Retina (tissue), 1 donor: ENCODE measurements at regions not wholly inside any gene's neighbourhood (a gene's known extent, or its start where the extent isn't known, plus 50 kb on each side); places are given as distances from the start of the nearest gene placed in this dataset.
"Not testable (repeated sequence)": the region's sequence is repeated elsewhere in the genome, so short reads cannot be mapped to it uniquely, and the experiment has no call there.

Experiments used
- DNase-seq: peaks from one replicate; pipeline ENCODE4 v3.0.0-alpha.2; 2016

DNA sequence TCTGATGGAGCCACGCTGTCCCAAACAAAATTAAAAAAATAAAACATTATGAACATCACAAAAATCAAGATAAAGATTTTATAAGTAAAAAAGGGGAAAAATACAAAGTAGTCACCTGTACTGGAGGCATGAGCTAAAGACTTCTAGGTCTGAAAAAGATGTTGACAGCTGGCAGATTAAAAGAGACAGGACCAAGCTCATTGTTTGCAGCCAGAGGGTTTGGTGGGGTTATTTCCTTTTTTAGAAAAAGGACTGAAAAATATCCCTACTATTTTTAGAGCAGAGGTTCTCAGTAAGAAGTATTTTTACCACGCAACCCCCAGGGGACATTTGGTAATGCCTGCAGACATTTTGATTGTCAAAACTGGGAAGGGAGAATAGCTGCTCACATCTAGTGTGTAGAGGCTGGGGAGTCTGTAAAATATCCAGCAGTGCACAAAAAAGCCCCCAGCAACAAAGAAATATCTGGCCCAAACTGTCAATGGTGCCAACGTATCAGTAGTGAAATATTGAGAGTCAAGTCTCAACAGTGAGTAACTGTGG lies 353.4 kb downstream of the TLE1 start:
- DNase-seq, result no peak

DNA sequence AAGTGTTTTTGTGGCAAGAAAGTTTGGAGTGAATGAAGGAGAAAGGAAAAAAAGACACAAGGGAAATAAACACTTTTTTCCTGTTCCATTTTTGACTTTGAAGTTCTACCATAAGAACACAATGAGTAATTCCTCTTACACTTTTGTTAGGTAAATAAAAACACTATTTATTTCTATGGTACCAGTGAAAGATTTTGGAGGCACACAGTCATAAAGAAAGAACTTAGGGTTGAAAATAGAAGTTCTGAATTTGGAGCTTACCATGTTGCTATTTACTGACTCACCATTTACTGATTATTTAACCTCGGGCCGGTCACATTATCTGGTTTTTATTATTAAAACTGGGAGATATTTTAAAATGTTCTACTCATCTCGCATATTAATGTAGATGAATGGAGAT lies 367.8 kb downstream of the TLE1 start:
- no peak for DNase-seq

DNA sequence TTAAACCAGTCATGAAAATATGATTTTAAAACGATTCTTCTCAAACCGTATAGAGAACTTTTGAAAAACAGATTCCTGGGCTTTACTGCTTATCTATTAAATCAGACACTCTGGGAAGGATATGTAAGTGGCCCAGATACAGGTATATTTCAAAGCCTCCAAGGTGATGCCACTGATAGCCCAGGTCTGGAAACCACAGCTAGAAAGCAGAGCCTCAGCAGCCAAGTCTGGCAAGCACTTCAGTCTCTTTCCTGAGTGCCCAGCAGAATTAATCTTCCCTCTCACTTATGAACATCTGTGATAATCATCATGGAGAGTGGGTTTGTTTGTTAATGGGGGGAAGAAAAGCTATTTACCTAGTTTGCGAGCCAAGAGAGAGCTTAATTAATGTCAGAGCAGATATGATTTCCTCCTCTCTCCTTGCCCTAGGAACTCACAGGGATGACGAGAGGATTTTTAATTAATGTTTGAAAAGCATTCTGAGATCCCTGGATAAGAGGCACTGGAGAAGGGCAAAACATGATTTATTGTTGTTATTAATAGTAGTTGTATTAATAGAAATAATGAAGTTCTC lies 368.4 kb downstream of the TLE1 start:
- DNase-seq, result no peak

DNA sequence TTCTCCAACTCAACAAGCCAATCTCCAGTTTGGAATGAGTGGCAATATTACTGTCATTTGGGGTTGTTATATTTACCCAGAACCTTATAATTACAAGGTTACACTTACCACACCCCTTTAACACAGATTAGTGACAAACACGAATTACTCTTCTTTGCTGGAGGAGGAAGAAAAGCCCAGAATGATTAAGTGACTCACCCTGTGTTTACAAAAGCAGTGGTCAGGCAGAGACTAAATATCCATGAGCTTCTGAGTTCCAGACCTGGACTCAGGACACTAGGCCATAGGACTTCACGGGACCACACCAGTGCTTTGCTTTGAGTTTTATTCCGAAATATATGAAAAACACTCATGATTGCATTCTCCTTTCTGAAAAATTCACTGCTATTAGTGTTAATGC lies 370.8 kb downstream of the TLE1 start:
- no peak for DNase-seq

DNA sequence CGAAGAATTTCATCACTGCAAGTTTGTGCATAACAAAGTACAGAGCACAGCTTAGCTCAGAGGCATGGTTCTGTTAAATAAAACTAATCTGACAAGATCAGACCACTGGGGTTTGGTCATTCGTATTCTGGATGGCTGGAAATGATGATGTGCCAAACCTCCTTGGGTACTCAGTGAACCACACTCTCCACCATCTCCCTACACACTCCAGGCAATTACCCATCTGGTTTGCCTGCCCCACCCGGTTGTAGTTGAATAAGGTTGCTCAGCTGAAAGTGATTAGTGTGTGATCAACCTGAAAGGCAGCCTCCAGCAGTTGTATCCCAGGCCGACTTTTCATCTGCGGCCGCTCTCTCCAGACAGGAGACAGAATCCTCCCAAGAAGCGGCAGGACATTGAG lies 371.4 kb downstream of the TLE1 start:
- peak; percentile 71 for DNase-seq

DNA sequence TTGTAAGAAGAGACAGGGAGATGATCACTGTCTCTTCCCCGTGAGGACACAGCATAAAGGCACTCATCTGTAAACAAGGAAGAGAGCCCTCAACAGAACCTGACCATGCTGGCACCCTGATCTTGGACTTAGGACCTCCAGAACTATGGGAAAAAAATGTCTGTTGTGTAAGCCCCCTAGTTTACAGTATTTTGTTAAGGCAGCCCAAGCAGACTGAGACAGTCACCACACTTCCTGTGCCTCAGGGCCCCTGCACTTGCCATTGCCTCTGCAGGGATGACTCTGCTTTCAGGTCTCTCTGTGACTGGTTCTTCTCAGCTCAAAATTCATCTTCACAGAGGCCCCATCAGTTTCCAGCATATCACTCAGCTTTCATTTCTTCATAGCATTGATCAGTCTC lies 372.1 kb downstream of the TLE1 start:
- peak; percentile 4 for DNase-seq

DNA sequence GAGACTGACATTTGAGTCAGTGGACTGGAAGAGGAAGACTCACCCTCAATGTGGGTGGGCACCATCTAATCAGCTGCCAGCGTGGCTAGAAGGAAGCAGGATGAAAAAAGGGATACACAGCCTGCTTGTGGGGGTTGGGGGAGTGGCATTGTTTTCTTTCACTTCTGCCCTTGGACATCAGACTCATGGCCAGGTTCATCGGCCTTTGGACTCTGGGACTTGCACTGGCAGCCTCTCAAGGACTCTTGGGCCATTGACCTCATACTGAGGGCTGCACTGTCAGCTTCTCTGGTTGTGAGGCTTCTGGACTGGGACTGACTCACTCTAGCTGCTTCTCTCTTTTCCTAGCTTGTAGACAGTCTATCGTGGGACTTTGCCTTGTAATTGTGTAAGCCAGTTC lies 374.9 kb downstream of the TLE1 start:
- no peak for DNase-seq

DNA sequence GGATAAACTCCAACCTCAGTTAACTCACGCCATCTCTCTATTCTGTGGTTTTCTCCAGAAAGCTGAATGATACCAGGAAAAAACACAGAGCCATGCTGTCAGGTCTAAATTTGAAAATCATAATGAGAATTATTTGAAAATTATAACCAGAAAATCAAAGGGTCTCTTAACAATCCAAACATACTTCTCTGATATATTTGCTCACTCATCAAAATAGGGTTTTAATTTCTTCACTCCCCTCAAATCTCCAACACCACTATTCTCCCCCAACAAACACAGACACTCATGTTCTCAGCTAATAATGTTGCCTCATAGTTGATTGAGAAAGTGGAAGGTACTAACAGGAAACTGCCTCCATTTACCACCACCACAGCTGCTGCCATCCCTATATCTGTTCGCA lies 375.5 kb downstream of the TLE1 start:
- no peak for DNase-seq

DNA sequence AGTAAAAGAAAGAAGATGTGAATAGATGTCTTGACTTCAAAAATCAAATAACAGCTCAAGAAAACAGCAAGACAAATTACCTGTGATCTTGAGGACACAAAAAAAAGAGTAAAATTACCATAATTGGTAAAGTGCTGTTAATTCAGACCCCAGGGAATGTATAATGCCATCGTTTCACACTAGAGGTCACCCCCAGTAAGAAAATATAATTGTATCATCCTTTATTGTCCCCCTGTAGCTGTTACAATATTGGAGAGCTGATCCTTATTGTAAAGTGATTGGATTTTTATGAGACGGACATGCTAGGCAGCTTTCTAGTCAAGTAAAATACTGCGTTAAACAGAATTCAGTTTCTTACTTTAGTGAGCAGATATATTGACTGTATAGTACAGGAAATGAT lies 377.0 kb downstream of the TLE1 start:
- DNase-seq, result no peak

DNA sequence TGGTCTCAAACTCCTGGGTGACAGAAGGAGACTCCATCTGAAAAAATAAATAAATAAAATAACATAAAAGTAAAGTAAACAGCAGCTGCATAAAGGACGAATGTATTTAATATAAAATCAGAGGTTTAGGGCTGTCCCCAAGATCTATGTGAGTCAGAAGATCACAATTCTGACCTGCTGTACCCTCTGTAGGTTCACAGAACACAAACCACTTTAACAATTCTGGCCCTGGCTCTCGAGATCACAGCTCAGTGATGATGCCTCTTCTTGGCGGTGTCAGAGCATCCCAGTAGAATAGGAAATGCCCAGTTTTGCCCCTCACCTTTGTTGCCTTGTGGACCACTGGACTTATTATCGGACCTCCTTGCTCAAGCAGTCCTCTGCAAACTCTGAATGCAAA lies 380.9 kb downstream of the TLE1 start:
- no peak for DNase-seq

DNA sequence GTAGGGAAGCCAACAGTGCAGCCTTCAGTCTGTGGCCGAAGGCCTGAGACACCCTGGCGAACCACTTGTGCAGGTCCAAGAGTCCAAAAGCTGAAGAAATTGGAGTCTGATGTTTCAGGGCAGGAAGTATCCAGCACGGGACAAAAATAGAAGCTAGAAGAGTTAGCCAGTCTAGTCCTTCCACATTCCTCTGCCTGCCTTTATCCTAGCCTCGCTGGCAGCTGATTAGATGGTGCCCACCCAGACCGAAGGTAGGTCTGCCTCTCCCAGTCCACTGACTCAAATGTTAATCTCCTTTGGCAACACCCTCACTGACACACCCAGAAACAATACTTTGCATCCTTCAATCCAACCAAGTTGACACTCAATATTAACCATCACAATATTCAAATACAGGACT lies 381.6 kb downstream of the TLE1 start:
- DNase-seq, result not testable (repeated sequence)

DNA sequence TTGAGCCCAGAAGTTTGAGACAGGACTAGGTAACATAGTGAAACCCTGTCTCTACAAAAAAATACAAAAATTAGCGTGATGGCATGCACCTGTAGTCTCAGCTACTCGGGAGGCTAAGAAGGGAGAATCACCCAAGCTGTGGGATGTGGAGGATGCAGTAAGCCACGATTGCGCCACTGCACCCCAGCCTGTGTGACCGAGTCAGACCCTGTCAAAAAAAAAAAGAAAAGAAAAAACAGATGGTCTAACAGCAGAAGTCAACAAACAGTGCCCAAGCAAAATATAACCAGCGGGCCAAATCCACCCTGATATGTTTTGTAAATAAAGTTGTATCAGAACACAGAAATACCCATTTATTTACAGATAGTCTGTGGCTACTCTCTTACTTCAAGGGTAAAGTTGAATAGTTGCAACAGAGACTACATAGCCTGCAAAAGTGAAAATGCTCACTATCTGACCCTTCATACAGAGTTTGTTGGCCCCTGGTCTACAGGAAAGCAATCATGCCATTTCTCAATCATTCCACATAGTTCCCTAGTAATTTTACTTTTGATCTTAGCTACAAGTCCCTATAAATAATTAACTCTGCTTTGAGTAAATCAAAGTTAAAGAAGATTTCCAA lies 383.7 kb downstream of the TLE1 start:
- DNase-seq, result no peak

DNA sequence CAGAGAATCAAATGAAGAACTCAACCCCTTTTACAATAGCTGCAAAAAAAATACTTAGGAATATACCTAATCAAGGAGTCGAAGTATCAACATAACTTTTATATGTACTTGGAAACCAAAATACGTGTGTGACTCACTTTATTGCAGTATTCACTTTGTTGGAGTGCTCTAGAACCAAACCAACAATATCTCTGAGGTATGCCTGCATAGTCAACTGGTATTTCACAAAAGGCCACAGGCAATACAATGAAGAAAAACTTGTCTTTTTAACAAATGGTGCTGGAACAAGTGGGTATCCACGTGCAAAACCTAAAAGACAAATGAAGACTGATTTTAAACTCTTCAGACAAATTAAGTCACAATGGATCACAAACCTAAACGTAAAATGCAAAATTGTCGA lies 385.7 kb downstream of the TLE1 start:
- DNase-seq, result no peak

DNA sequence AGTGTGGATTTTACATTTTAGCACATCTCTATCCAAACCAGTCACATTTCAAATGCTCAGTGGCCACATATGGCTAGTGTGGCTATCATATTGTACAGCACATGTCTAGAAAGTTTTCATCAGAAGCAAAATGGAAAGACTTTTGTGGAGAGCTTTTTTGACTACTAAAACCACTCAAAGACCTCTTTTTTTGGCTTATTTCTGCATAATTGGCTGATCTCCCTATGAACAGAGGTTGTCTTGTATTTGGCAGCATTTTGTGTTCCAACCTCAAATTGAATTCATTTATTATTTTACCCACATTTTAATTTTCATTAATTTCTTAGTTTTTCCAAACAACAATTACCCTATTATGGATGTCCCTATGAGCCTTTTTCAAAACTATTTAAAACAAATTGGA lies 395.7 kb downstream of the TLE1 start:
- no peak for DNase-seq

DNA sequence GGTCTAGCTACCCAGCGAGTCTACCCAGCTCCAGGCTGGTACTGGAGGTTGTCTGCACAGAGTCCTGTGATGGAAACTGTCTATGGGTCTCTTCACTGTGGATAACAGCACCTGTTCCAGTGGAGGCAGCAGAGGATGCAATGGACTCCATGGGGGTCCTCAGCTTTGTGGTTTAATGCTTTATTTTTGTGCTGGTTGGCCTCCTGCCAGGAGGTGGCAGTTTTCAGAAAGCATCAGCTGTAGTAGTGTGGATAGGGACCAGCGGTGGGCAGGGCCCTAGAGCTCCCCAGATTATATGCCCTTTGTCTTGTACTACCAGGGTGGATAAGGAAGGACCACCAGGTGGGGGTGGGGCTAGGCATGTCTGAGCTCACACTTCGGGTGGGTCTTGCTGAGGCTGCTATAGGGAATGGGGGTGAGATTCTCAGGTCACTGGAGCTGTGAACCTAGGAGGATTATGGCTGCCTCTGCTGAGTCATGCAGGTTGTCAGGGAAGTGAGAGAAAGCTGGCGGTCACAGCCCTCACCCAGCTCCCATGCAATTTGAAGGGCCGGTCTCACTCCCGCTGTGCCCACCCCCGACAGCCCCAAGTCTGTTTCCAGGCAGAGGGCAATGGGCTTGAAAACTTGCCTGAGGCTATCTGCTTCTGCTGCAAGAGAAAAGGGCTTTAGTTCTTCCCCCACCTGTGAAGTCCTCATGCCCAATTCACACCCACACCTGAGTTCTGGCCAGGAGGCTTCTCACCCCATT lies 397.1 kb downstream of the TLE1 start:
- DNase-seq, result no peak

DNA sequence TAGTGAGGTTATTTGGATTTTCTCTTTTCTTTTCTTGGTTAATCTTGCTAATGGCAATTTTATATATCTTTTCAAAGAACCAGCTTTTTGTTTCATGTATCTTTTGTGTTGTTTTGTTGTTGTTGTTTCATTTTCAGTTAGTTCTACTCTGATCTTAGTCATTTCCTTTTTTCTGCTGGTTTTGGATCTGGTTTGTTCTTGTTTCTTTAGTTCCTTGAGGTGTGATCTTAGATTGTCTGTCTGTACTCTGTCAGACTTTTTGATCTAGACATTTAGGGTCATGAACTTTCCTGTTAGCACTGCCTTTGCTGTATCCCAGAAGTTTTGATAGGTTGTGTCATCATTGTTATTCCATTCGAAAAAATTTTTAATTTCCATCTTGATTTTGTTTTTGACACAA lies 399.7 kb downstream of the TLE1 start:
- DNase-seq, result no peak

DNA sequence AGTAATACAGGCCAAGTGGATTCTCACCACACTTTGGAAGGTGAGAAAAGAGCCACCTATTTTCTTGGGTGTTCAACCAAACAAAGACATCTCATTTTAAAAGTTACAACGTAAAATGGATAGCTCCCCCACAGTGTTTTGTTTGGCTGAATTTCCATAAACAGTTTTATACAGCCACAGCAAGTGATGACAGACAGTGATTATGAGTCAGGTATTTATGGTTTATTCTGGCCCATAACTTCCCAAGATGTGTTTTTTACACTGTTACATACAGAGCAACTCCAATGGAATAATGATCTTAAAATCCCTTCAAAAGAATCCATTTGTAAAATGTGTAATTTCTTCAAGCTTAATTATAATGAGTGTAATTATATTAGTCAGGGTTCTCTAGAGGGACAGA lies 421.3 kb downstream of the TLE1 start:
- DNase-seq, result no peak

DNA sequence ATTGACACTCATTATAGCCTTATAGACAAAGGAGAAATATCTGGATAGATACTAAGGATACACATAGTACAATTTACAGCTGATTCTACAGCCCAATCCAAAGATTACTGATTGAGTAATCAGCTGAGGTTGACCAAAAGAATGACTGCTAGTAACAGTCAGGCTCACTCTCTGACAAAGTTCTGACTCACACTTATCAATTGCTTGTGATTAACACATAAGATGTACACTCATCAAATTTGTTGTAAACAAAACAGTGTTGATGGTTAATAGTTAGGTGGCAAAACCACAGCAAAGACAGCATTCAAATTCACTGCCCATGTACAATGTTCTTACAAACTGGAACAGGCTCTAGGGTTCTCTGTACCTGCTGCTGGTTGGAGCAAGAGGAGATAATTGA lies 422.7 kb downstream of the TLE1 start:
- DNase-seq, result no peak

DNA sequence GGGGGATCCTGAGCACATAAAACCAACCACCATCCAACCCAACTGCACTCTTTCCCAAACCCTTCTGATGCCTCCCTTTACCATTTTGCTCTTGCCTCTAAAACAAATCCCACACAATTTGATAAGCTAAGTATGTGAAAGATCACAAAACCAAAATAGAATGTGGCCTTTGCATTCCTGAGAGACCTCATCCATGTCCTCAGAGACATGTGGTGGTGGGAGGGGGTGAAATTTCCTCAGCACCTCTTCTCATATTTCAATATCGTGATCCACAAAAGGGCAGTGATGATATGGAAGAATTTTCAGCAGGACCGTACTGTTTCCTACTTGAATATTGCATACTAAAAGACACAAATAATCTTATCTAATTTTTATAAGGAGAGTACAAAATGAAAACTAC lies 423.3 kb downstream of the TLE1 start:
- no peak for DNase-seq

DNA sequence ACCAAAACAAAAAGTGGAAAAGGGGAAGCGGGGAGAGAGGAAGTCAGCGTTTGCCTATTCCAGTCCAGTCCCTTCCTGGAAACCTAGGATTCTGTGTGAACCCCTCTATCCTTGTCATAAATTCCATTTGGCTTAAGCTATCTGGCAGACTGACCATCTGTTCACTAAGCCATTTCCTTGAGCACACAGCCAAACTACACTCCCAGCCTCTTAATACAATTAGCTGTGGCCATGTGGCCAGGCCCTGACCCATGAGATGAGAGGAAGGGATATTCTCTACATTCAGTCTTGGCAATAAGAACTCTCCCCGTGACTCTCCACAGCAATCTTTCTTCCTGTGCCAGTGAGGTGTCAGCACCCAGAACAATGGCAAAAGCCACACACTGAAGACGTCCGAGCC lies 424.8 kb downstream of the TLE1 start:
- DNase-seq, result peak; percentile 28

DNA sequence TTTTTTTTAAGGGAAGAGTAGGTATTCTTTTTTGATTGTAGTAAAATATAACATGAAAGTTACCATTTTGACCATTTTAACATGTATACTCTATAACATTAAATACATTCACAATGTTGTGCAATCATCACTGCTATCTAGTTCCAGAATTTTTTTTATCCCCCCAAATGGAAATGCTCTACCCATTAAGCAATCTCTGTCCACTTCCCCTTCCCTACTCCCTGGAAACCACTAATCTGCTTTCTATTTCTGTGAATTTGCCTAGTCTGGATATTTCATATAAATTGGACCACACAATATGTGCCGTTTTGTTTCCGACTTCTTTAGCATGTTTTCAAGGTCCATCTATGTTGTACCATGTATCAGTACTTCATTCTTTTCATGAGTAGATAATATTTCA lies 429.5 kb downstream of the TLE1 start:
- DNase-seq, result no peak

DNA sequence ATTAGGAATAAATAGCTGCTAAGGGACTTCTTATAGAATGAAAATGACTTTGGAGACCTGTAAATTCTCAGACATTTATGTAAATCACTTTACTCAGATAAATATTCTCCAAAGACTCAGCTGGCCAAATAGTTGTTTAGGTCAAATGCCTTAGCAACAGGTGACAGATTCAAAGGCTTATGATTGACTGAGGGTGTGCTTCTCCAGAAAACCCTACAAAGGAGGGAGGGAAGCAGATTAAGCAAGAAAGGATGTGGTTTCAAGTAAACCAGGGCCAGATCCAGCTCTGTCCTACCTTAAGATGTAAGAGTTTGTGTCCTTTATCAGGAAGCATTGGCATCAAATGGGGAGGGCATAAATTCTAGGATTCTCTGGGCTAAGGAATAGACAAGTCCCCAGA lies 433.0 kb downstream of the TLE1 start:
- no peak for DNase-seq

DNA sequence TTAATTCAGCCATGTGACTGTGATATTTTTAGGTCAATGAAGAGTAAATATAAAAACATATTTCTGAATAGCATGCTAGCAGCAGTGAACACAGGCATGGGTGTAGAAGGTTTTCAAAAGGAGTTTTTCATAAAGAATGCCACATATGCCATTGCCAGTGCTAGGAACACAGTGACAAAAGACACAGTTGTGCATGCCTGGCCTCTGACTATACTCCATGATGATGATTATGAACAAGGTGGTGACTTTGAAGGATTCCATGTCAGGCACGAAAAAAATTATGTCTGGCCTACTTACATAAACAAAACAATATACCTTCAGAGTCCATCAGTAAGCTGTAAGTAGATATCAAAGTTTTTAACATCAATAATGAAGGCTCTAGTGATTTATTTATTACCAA lies 438.7 kb downstream of the TLE1 start:
- DNase-seq, result no peak

DNA sequence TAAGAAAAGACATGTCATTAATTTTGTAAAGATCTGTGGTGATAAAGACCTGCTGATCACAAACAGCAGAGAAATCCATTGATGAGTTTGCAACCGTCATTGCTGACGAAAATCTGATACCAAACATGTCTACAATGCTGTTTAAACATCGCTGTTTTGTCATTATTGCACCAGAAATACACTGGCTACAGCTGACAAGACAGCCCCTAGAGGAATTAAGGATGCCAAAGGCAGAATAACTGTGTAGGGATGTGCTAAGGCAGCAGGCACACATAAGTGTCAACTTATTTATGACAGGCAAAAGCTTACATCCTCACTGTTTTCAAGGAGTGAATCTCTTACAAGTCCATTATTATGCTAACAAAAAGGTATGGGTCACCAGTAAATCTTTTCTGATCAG lies 439.3 kb downstream of the TLE1 start:
- no peak for DNase-seq
